SK-N-SH treated with all-trans-retinoic acid at 6 μM for 48 hours (cell line): ENCODE measurements at regions not wholly inside any gene's neighbourhood (a gene's known extent, or its start where the extent isn't known, plus 50 kb on each side); places are given as distances from the start of the nearest gene placed in this dataset.

ENCODE experiments used
- ATAC-seq: fragments of 200-7000 bp; cut with Tn5 transposase; 3 replicates; pipeline ENCODE4 v1.9.1; 2020; ENCODE audit warnings: mild to moderate bottlenecking, moderate library complexity
- BACH2 ChIP-seq: fragments of 250-450 bp; sonication (Bioruptor Pico); IDR thresholded peaks from 2 replicates; pipeline ENCODE4 v1.9.0; 2021; ENCODE audit warnings: mild to moderate bottlenecking, borderline replicate concordance
- CREB5 ChIP-seq: fragments of 250-450 bp; sonication (Bioruptor Pico); IDR thresholded peaks from 2 replicates; pipeline ENCODE4 v1.5.1; 2020; ENCODE audit warnings: low read depth, mild to moderate bottlenecking, moderate library complexity
- ESRRG ChIP-seq: fragments of 250-450 bp; sonication (Bioruptor Pico); IDR thresholded peaks from 2 replicates; pipeline ENCODE4 v1.6.1; 2021; ENCODE audit warnings: mild to moderate bottlenecking
- GLIS3 ChIP-seq: fragments of 250-450 bp; sonication (Bioruptor Pico); IDR thresholded peaks from 2 replicates; pipeline ENCODE4 v1.5.0; 2020; ENCODE audit warnings: mild to moderate bottlenecking, moderate library complexity
- ISL1 ChIP-seq: fragments of 250-450 bp; sonication (Bioruptor Pico); IDR thresholded peaks from 2 replicates; pipeline ENCODE4 v2.1.2; 2022; ENCODE audit warnings: mild to moderate bottlenecking, moderate library complexity
- OSR1 ChIP-seq: fragments of 250-450 bp; sonication (Bioruptor Pico); IDR thresholded peaks from 2 replicates; pipeline ENCODE4 v1.8.0; 2022; ENCODE audit warnings: moderate library complexity, mild to moderate bottlenecking, inconsistent platforms
- PPARA ChIP-seq: fragments of 250-450 bp; sonication (Bioruptor Pico); IDR thresholded peaks from 2 replicates; pipeline ENCODE4 v1.5.0; 2020; ENCODE audit warnings: mild to moderate bottlenecking, borderline replicate concordance
- RARB ChIP-seq: fragments of 250-450 bp; sonication (Bioruptor Pico); IDR thresholded peaks from 2 replicates; pipeline ENCODE4 v1.8.0; 2021; ENCODE audit warnings: mild to moderate bottlenecking, moderate library complexity
- SNAI2 ChIP-seq: fragments of 250-450 bp; sonication (Bioruptor Pico); IDR thresholded peaks from 2 replicates; pipeline ENCODE4 v1.5.0; 2020; ENCODE audit warnings: mild to moderate bottlenecking, moderate library complexity
- TCF4 ChIP-seq: fragments of 250-450 bp; sonication (Bioruptor Pico); IDR thresholded peaks from 2 replicates; pipeline ENCODE4 v1.8.0; 2021; ENCODE audit warnings: mild to moderate bottlenecking, moderate library complexity, borderline replicate concordance
- TOX ChIP-seq: fragments of 250-450 bp; sonication (Bioruptor Pico); IDR thresholded peaks from 2 replicates; pipeline ENCODE4 v1.8.0; 2021; ENCODE audit warnings: mild to moderate bottlenecking, moderate library complexity, borderline replicate concordance
- ZC3H10 ChIP-seq: fragments of 250-450 bp; sonication (Bioruptor Pico); IDR thresholded peaks from 2 replicates; pipeline ENCODE4 v1.5.1; 2021; ENCODE audit warnings: mild to moderate bottlenecking, moderate library complexity
- ZFP3 ChIP-seq: fragments of 250-450 bp; sonication (Bioruptor Pico); IDR thresholded peaks from 2 replicates; pipeline ENCODE4 v1.5.0; 2020; ENCODE audit warnings: mild to moderate bottlenecking, moderate library complexity
- ZFP30 ChIP-seq: fragments of 450-650 bp; formaldehyde crosslinking; IDR thresholded peaks from 2 replicates; pipeline ENCODE4 v1.5.0; 2022; ENCODE audit warnings: mild to moderate bottlenecking, moderate library complexity
- ZNF565 ChIP-seq: fragments of 450-650 bp; formaldehyde crosslinking; conservative IDR thresholded peaks from 2 replicates; pipeline ENCODE4 v1.5.0; 2020; ENCODE audit warnings: low read depth, mild to moderate bottlenecking, moderate library complexity
- ZNF70 ChIP-seq: fragments of 450-650 bp; formaldehyde crosslinking; IDR thresholded peaks from 2 replicates; pipeline ENCODE4 v1.5.0; 2020; ENCODE audit warnings: mild to moderate bottlenecking, moderate library complexity
- ZNF8 ChIP-seq: fragments of 450-650 bp; formaldehyde crosslinking; IDR thresholded peaks from 2 replicates; pipeline ENCODE4 v1.5.0; 2020; ENCODE audit warnings: mild to moderate bottlenecking, moderate library complexity
- TF ChIP-seq, protein P1 (sequence below): fragments of 250-450 bp; sonication (Bioruptor Pico); IDR thresholded peaks from 2 replicates; pipeline ENCODE4 v1.8.0; 2021; ENCODE audit warnings: low read depth, mild to moderate bottlenecking, moderate library complexity, borderline replicate concordance
- TF ChIP-seq, protein P2 (sequence below): fragments of 250-450 bp; sonication (Bioruptor Pico); IDR thresholded peaks from 2 replicates; pipeline ENCODE4 v1.8.0; 2020; ENCODE audit warnings: mild to moderate bottlenecking, moderate library complexity, borderline replicate concordance
- TF ChIP-seq, protein P3 (sequence below): fragments of 250-450 bp; sonication (Bioruptor Pico); IDR thresholded peaks from 2 replicates; pipeline ENCODE4 v1.5.1; 2021; ENCODE audit warnings: mild to moderate bottlenecking, moderate library complexity

DNA sequence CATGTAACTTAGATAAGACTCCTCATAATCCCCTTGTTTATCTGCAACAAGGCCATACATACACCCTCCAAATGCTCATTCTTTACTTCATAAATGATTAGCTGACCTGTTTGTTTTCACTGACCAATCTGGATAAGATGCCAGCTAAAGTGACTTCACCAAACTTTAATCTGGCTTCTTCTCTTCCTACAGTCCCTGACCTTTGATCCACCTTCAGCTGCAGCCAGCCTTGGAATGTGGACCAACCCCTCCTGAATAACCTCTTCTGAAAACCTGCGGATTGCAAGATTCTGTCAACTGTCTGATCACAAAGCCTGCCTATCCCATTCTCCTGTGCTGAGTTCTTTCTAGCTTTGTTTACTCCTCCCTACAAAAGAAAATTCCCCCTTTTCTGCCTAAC lies 476.8 kb downstream of the LRRC70 start:
- ATAC-seq: no peak
- TF ChIP-seq ZNF70 (CRISPR knock-in tag): no peak
- TF ChIP-seq ZC3H10 (CRISPR knock-in tag): no peak
- TF ChIP-seq ESRRG (CRISPR knock-in tag): no peak
- no peak for TF ChIP-seq ZNF565 (CRISPR knock-in tag)
- no peak for TF ChIP-seq ZFP3 (CRISPR knock-in tag)
- no peak for TF ChIP-seq PPARA (CRISPR knock-in tag)
- no peak for TF ChIP-seq ZFP30 (CRISPR knock-in tag)
- no peak for TF ChIP-seq CREB5 (CRISPR knock-in tag)

DNA sequence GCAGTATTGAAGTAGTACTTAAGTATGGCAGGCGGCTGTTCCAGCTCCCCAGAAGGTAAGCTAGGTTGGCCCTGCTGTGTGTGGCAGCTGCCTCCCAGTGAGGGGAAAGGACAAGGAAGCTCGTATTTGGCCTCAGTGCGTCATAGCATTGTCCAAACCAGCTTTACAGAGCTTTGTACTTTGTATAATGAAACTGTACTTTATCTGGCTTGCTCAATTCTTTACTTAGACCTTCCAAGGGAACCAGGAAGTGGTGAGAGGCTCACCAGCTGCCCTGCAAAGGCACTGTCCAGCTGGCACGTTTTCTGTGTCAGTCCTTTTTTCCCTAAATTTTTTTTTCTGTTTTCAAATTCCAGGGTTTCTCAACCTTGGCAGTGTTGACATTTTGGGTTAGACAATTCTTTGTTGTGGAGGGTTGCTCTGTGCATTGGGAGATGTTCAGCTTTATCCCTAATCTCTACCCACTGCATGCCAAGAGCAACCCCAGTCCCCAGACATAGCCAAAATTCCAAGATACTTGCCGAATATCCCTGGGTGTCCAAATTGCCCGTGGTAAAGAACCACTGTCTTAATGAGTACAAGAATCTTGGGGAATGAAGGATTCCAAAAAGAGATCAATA lies 474.5 kb downstream of the LRRC70 start:
- ATAC-seq: no peak
- no peak for TF ChIP-seq ZFP30 (CRISPR knock-in tag)
- no peak for TF ChIP-seq BACH2 (CRISPR knock-in tag)
- TF ChIP-seq PPARA (CRISPR knock-in tag): no peak
- TF ChIP-seq, protein P1, sequence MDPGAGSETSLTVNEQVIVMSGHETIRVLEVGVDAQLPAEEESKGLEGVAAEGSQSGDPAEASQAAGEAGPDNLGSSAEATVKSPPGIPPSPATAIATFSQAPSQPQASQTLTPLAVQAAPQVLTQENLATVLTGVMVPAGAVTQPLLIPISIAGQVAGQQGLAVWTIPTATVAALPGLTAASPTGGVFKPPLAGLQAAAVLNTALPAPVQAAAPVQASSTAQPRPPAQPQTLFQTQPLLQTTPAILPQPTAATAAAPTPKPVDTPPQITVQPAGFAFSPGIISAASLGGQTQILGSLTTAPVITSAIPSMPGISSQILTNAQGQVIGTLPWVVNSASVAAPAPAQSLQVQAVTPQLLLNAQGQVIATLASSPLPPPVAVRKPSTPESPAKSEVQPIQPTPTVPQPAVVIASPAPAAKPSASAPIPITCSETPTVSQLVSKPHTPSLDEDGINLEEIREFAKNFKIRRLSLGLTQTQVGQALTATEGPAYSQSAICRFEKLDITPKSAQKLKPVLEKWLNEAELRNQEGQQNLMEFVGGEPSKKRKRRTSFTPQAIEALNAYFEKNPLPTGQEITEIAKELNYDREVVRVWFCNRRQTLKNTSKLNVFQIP (CRISPR knock-in tag): no peak
- TF ChIP-seq ISL1 (CRISPR knock-in tag): no peak
- no peak for TF ChIP-seq ZNF70 (CRISPR knock-in tag)
- TF ChIP-seq TOX (CRISPR knock-in tag): no peak
- TF ChIP-seq SNAI2 (CRISPR knock-in tag): no peak
- no peak for TF ChIP-seq ZNF565 (CRISPR knock-in tag)
- no peak for TF ChIP-seq TCF4
- TF ChIP-seq GLIS3 (CRISPR knock-in tag): no peak
- TF ChIP-seq ZC3H10 (CRISPR knock-in tag): no peak

- no peak for ATAC-seq
- TF ChIP-seq ZNF8 (no peak), ZC3H10 (CRISPR knock-in tag) (no peak), BACH2 (CRISPR knock-in tag) (no peak), ESRRG (CRISPR knock-in tag) (no peak), TCF4 (no peak), ISL1 (CRISPR knock-in tag) (no peak), OSR1 (CRISPR knock-in tag) (no peak), PPARA (CRISPR knock-in tag) (no peak), RARB (CRISPR knock-in tag) (no peak), ZFP30 (CRISPR knock-in tag) (no peak)
- TF ChIP-seq, protein P2, sequence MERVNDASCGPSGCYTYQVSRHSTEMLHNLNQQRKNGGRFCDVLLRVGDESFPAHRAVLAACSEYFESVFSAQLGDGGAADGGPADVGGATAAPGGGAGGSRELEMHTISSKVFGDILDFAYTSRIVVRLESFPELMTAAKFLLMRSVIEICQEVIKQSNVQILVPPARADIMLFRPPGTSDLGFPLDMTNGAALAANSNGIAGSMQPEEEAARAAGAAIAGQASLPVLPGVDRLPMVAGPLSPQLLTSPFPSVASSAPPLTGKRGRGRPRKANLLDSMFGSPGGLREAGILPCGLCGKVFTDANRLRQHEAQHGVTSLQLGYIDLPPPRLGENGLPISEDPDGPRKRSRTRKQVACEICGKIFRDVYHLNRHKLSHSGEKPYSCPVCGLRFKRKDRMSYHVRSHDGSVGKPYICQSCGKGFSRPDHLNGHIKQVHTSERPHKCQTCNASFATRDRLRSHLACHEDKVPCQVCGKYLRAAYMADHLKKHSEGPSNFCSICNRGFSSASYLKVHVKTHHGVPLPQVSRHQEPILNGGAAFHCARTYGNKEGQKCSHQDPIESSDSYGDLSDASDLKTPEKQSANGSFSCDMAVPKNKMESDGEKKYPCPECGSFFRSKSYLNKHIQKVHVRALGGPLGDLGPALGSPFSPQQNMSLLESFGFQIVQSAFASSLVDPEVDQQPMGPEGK (CRISPR knock-in tag): no peak
- TF ChIP-seq, protein P3, sequence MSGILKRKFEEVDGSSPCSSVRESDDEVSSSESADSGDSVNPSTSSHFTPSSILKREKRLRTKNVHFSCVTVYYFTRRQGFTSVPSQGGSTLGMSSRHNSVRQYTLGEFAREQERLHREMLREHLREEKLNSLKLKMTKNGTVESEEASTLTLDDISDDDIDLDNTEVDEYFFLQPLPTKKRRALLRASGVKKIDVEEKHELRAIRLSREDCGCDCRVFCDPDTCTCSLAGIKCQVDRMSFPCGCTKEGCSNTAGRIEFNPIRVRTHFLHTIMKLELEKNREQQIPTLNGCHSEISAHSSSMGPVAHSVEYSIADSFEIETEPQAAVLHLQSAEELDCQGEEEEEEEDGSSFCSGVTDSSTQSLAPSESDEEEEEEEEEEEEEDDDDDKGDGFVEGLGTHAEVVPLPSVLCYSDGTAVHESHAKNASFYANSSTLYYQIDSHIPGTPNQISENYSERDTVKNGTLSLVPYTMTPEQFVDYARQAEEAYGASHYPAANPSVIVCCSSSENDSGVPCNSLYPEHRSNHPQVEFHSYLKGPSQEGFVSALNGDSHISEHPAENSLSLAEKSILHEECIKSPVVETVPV: no peak
Measured at GRCh38 chr5:63050916-63051315, 472.3 kb downstream of the LRRC70 start.

GRCh38 chr5:63049935-63050334 lies 471.3 kb downstream of the LRRC70 start:
- ATAC-seq: no peak

More at GRCh38 chr5:63049935-63050334, 471.3 kb downstream of the LRRC70 start:
- TF ChIP-seq ZC3H10 (CRISPR knock-in tag) (no peak), ZNF8 (no peak), TOX (CRISPR knock-in tag) (no peak), ESRRG (CRISPR knock-in tag) (no peak)
- TF ChIP-seq, protein P1 (CRISPR knock-in tag): no peak
